Left lung (tissue), 4 donors: ENCODE measurements at regions not wholly inside any gene's neighbourhood (a gene's known extent, or its start where the extent isn't known, plus 50 kb on each side); places are given as distances from the start of the nearest gene placed in this dataset.

Experiments used
- ATAC-seq: fragments of 200-7000 bp; cut with Tn5 transposase; one replicate; pipeline ENCODE4 v1.9.1; 2020; ENCODE audit warnings: moderate library complexity
- DNase-seq, 4 donors: peaks; one replicate each; pipeline ENCODE4 v3.0.0-alpha.2; 2013 to 2020
- H3K27ac ChIP-seq, 2 donors: fragments of 200-600 bp; sonication (generic) in 1 of 2; one replicate each; pipeline versions ENCODE4 v1.5.0 to v1.8.0; 2020 to 2021
- H3K27me3 ChIP-seq, 2 donors: fragments of 200-600 bp; sonication (generic) in 1 of 2; one replicate each; pipeline versions ENCODE4 v1.5.0 to v1.8.0; 2020 to 2021
- H3K36me3 ChIP-seq, 2 donors: fragments of 200-600 bp; sonication (generic) in 1 of 2; one replicate each; pipeline versions ENCODE4 v1.5.0 to v1.8.0; 2020 to 2021
- H3K4me1 ChIP-seq, 2 donors: fragments of 200-600 bp; one replicate each; pipeline ENCODE4 v1.8.0; 2021
- H3K4me3 ChIP-seq, 2 donors: fragments of 200-600 bp; sonication (generic) in 1 of 2; one replicate each; pipeline versions ENCODE4 v1.5.0 to v1.8.0; 2020 to 2021; ENCODE audit warnings: mild to moderate bottlenecking in 1 of 2
- H3K9me3 ChIP-seq, 2 donors: fragments of 200-600 bp; sonication (generic) in 1 of 2; one replicate each; pipeline versions ENCODE4 v1.5.0 to v1.8.0; 2020 to 2021
- CTCF ChIP-seq, 2 donors: fragments of 200-600 bp; sonication (generic) in 1 of 2; IDR thresholded peaks; one replicate each; pipeline versions ENCODE4 v1.5.0 to v1.8.0; 2021; ENCODE audit warnings: antibody characterized with exemption in 2 of 2
- intact Hi-C, 2 donors: fragments of 100-400 bp; cut with DNase I; formaldehyde crosslinking; loops; one replicate each; pipeline versions ENCODE4 v1.11.2 to v1.14.2; 2022
- donor health status: DM: no; HTN: yes; CAD: no.
- donor health status: DM: no; HTN: no; CAD: no.

- H3K4me1 ChIP-seq = no peaks in the 10 kb centered on the region
- H3K27me3 ChIP-seq = peaks cover 0 to 21% of the 10 kb centered on the region in 2 donors
- ATAC-seq (peak; percentile 71), DNase-seq (no peak)
- H3K9me3 ChIP-seq = peaks cover 0 to 12% of the 10 kb centered on the region in 2 donors
- H3K27ac ChIP-seq = no peak overlapping the region
- H3K4me3 ChIP-seq = no peak overlapping the region
- intact Hi-C loops = no loop called here
- TF ChIP-seq CTCF (IDR thresholded peaks at IDR 0.05) = no peak
- H3K36me3 ChIP-seq = no peaks in the 10 kb centered on the region
Observed at GRCh38 chr3:127352612-127353011, 64.8 kb upstream of the PRR20G start.

- DNase-seq (peak in 1 of 4 donors; percentile 74), ATAC-seq (no peak)
- no peak overlapping the region for H3K4me3 ChIP-seq
- H3K4me1 ChIP-seq = no peaks in the 10 kb centered on the region
- peaks cover 0 to 9% of the 10 kb centered on the region in 2 donors for H3K9me3 ChIP-seq
- H3K27me3 ChIP-seq = peaks cover 0 to 21% of the 10 kb centered on the region in 2 donors
- intact Hi-C loops = no loop called here
- H3K27ac ChIP-seq = no peak overlapping the region
- no peak for TF ChIP-seq CTCF (IDR thresholded peaks at IDR 0.05)
- no peaks in the 10 kb centered on the region for H3K36me3 ChIP-seq
Observed at GRCh38 chr3:127351775-127352350, 64.0 kb upstream of the PRR20G start.

- no peak for ATAC-seq
- DNase-seq = no peak
- intact Hi-C loops = no loop called here
- no peaks in the 10 kb centered on the region for H3K4me1 ChIP-seq
- no peak overlapping the region for H3K4me3 ChIP-seq
- H3K36me3 ChIP-seq = no peaks in the 10 kb centered on the region
- peaks cover 0 to 21% of the 10 kb centered on the region in 2 donors for H3K27me3 ChIP-seq
- no peak overlapping the region for H3K27ac ChIP-seq
- H3K9me3 ChIP-seq = peaks cover 0 to 4% of the 10 kb centered on the region in 2 donors
- TF ChIP-seq CTCF (IDR thresholded peaks at IDR 0.05) = no peak
Observed at GRCh38 chr3:127351321-127351720, 63.5 kb upstream of the PRR20G start.

- Histone ChIP-seq H3K4me1 (no peaks in the 10 kb centered on the region), H3K4me3 (no peak overlapping the region), H3K27ac (no peak overlapping the region), H3K36me3 (no peaks in the 10 kb centered on the region), H3K9me3 (peaks cover 0 to 2% of the 10 kb centered on the region in 2 donors), H3K27me3 (peaks cover 0 to 21% of the 10 kb centered on the region in 2 donors)
- TF ChIP-seq CTCF (IDR thresholded peaks at IDR 0.05) = no peak
- DNase-seq (peak in 1 of 4 donors; percentile 67), ATAC-seq (no peak)
- intact Hi-C loops = no loop called here
Observed at GRCh38 chr3:127350172-127351050, 62.6 kb upstream of the PRR20G start.

GRCh38 chr3:127349501-127350171 is 61.8 kb upstream of the PRR20G start:
- Histone ChIP-seq H3K36me3 (no peaks in the 10 kb centered on the region), H3K4me1 (no peaks in the 10 kb centered on the region), H3K9me3 (no peaks in the 10 kb centered on the region), H3K27ac (no peak overlapping the region), H3K27me3 (peaks cover 0 to 21% of the 10 kb centered on the region in 2 donors), H3K4me3 (no peak overlapping the region)
- no peak for ATAC-seq
- intact Hi-C loops = no loop called here
- TF ChIP-seq CTCF (IDR thresholded peaks at IDR 0.05) = no peak
- peak in 1 of 4 donors; percentile 72 for DNase-seq
